ENCODE measurements at regions not wholly inside any gene's neighbourhood (a gene's known extent, or its start where the extent isn't known, plus 50 kb on each side); places are given as distances from the start of the nearest gene placed in this dataset.

DNA sequence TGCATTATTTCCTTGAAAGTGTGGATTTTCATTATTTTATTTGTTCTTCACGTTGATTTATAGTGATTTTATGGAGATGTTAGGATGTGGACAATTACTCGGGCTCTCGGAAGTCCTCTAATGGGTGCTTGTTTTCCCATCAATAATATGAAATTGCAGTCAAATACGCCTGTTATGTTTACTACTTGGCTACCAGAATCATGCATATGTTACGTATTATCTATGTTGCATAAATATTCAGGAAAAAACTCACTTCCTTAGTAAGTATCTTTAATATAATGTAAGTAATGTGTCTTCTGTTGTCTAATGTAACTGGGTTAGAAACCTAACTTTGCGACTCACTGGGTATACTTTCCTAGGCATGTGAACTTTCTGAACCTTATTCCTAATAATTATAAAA lies 823.4 kb upstream of the CHORDC1 start:
- Histone ChIP-seq H3K4me1 (no peaks in the 10 kb centered on the region), H3K27me3 (no peaks in the 10 kb centered on the region), H3K27ac (no peak overlapping the region), H3K36me3 (no peaks in the 10 kb centered on the region), H3K9me3 (no peaks in the 10 kb centered on the region), H3K4me3 (no peak overlapping the region)
- intact Hi-C loops (cut with DNase I), result no loop called here
- WGBS (ENCODE audit: insufficient coverage, low coverage, low lambda C conversion rate, missing lambda C conversion rate), result 64% methylated on average over 6 of the region's 6 CpGs
- DNase-seq (no peak), ATAC-seq (no peak)
- TF ChIP-seq, protein P1, sequence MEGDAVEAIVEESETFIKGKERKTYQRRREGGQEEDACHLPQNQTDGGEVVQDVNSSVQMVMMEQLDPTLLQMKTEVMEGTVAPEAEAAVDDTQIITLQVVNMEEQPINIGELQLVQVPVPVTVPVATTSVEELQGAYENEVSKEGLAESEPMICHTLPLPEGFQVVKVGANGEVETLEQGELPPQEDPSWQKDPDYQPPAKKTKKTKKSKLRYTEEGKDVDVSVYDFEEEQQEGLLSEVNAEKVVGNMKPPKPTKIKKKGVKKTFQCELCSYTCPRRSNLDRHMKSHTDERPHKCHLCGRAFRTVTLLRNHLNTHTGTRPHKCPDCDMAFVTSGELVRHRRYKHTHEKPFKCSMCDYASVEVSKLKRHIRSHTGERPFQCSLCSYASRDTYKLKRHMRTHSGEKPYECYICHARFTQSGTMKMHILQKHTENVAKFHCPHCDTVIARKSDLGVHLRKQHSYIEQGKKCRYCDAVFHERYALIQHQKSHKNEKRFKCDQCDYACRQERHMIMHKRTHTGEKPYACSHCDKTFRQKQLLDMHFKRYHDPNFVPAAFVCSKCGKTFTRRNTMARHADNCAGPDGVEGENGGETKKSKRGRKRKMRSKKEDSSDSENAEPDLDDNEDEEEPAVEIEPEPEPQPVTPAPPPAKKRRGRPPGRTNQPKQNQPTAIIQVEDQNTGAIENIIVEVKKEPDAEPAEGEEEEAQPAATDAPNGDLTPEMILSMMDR (IDR thresholded peaks at IDR 0.05), result no peak
- TF ChIP-seq POLR2A (IDR thresholded peaks at IDR 0.05), result no peak

DNA sequence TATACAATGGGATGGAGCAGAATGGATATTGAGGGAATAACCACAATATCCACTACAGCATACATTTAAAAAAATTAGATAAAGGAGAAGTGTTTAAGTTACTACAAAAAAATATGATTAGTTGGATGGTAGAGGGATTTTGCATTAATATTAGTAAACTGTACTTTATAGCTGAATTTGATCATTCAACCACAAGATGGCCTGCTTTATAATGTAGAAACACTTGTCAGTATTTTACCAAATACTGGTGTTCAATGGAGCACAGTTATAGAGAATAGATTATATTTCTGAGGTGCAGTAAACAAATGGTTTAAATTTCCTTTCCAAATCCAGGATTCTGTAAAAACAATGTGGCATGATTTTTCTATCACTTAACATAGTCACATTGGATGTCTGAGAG lies 818.8 kb upstream of the CHORDC1 start:
- Histone ChIP-seq H3K36me3 (no peaks in the 10 kb centered on the region), H3K4me3 (no peak overlapping the region), H3K27me3 (no peaks in the 10 kb centered on the region), H3K27ac (no peak overlapping the region), H3K9me3 (no peaks in the 10 kb centered on the region), H3K4me1 (no peaks in the 10 kb centered on the region)
- ATAC-seq, result no peak
- intact Hi-C loops (cut with DNase I), result no loop called here
- DNase-seq, result no peak
- no peak for TF ChIP-seq POLR2A (IDR thresholded peaks at IDR 0.05)
- TF ChIP-seq, protein P1 (IDR thresholded peaks at IDR 0.05), result no peak

DNA sequence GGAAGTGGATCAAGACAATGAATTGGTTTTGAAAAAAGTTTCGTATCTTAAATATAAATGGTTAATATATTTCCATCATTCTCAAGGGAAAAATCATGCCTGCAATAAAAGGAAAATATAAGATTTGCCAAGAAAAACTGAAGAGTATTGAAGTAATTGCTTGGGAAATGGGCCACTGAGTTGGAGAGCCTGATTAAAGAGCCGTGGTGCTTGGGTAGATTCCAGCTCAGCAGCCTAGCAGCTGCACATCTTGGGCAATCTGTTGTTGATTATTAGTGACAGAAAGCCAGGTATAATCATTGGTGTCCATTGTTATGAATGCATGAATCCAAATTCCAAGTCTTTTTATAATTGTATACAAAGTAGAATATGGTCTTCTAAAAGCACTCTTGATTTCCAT lies 800.9 kb upstream of the CHORDC1 start:
- Histone ChIP-seq H3K4me1 (no peaks in the 10 kb centered on the region), H3K36me3 (no peaks in the 10 kb centered on the region), H3K27ac (no peak overlapping the region), H3K4me3 (no peak overlapping the region), H3K9me3 (no peaks in the 10 kb centered on the region), H3K27me3 (no peaks in the 10 kb centered on the region)
- no peak for DNase-seq
- no peak for ATAC-seq
- TF ChIP-seq, protein P1 (IDR thresholded peaks at IDR 0.05), result no peak
- TF ChIP-seq POLR2A (IDR thresholded peaks at IDR 0.05), result no peak
- intact Hi-C loops (cut with DNase I), result no loop called here
- WGBS (ENCODE audit: insufficient coverage, low coverage, low lambda C conversion rate, missing lambda C conversion rate), result 20% methylated on average over 2 of the region's 2 CpGs

DNA sequence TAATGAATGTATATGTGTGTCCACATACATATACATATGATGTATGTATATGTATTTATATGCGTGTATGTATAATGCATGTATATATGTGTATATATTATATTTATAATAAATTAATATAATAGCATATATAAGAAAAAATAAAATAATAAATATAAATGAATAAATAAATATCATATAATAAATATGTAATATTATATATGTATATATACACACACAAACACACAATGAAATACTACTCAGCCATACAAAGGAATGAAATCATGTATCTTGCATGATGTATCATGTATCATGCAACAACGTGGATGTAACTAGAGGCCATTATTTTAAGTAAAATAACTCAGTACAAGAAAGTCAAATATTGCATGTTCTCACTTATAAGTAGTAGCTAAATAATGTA lies 788.7 kb upstream of the CHORDC1 start:
- Histone ChIP-seq H3K4me1 (no peaks in the 10 kb centered on the region), H3K36me3 (no peaks in the 10 kb centered on the region), H3K4me3 (no peak overlapping the region), H3K9me3 (no peaks in the 10 kb centered on the region), H3K27ac (no peak overlapping the region), H3K27me3 (no peaks in the 10 kb centered on the region)
- intact Hi-C loops (cut with DNase I), result no loop called here
- no peak for TF ChIP-seq POLR2A (IDR thresholded peaks at IDR 0.05)
- TF ChIP-seq, protein P1 (IDR thresholded peaks at IDR 0.05), result no peak
- ATAC-seq, result no peak
- DNase-seq, result no peak
- 67% methylated on average over 2 of the region's 2 CpGs for WGBS (ENCODE audit: insufficient coverage, low coverage, low lambda C conversion rate, missing lambda C conversion rate)

DNA sequence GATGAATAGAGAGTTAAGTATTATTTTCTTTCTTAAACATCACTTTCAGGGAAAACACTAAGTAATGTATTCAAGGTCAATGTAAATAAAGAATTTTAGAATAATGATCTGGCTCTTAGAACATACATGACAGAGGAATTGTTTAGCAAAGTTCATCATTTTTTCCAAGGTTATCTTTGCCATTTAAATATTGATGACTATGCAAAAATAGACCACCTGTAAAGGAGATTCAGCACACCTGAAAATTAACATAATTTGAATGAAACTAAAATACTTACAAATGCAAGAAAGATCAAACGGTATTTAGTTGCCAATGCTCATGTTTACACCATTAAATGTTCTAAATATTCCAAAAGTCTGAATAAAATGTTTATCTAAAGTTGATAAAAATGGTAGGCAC lies 782.6 kb upstream of the CHORDC1 start:
- no peaks in the 10 kb centered on the region for H3K27me3 ChIP-seq
- no peak overlapping the region for H3K27ac ChIP-seq
- intact Hi-C loops (cut with DNase I), result no loop called here
- ATAC-seq, result no peak
- 14% methylated on average over 1 of the region's 1 CpG for WGBS (ENCODE audit: insufficient coverage, low coverage, low lambda C conversion rate, missing lambda C conversion rate)
- H3K4me3 ChIP-seq, result no peak overlapping the region
- H3K9me3 ChIP-seq, result no peaks in the 10 kb centered on the region
- H3K4me1 ChIP-seq, result no peaks in the 10 kb centered on the region
- no peak for DNase-seq
- TF ChIP-seq, protein P1 (IDR thresholded peaks at IDR 0.05), result no peak
- no peak for TF ChIP-seq POLR2A (IDR thresholded peaks at IDR 0.05)
- no peaks in the 10 kb centered on the region for H3K36me3 ChIP-seq
